ENCODE measurements at regions not wholly inside any gene's neighbourhood (a gene's known extent, or its start where the extent isn't known, plus 50 kb on each side); places are given as distances from the start of the nearest gene placed in this dataset.

DNA sequence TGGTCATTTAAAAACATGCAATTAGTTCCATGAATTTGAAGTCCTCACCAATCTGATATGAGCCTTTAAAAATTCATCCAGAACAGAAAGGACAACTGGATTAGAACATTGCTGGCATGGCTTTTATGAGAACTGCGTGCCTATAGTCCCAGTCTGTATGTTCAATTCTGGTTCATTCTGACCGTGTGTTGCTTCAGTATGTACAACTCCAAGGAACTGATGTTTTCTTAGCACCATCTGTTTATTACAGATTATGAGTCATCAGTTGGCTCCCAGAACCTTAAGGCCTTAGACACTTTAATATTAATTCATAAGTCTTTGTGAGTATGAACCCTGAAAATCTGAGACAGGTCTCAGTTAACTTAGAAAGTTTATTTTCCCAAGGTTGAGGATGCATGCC, 115.0 kb downstream of the CEP44 start:
- no peak overlapping the region for H3K27ac ChIP-seq
- TF ChIP-seq, protein P1, sequence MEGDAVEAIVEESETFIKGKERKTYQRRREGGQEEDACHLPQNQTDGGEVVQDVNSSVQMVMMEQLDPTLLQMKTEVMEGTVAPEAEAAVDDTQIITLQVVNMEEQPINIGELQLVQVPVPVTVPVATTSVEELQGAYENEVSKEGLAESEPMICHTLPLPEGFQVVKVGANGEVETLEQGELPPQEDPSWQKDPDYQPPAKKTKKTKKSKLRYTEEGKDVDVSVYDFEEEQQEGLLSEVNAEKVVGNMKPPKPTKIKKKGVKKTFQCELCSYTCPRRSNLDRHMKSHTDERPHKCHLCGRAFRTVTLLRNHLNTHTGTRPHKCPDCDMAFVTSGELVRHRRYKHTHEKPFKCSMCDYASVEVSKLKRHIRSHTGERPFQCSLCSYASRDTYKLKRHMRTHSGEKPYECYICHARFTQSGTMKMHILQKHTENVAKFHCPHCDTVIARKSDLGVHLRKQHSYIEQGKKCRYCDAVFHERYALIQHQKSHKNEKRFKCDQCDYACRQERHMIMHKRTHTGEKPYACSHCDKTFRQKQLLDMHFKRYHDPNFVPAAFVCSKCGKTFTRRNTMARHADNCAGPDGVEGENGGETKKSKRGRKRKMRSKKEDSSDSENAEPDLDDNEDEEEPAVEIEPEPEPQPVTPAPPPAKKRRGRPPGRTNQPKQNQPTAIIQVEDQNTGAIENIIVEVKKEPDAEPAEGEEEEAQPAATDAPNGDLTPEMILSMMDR (conservative IDR thresholded peaks at IDR 0.05): no peak

DNA sequence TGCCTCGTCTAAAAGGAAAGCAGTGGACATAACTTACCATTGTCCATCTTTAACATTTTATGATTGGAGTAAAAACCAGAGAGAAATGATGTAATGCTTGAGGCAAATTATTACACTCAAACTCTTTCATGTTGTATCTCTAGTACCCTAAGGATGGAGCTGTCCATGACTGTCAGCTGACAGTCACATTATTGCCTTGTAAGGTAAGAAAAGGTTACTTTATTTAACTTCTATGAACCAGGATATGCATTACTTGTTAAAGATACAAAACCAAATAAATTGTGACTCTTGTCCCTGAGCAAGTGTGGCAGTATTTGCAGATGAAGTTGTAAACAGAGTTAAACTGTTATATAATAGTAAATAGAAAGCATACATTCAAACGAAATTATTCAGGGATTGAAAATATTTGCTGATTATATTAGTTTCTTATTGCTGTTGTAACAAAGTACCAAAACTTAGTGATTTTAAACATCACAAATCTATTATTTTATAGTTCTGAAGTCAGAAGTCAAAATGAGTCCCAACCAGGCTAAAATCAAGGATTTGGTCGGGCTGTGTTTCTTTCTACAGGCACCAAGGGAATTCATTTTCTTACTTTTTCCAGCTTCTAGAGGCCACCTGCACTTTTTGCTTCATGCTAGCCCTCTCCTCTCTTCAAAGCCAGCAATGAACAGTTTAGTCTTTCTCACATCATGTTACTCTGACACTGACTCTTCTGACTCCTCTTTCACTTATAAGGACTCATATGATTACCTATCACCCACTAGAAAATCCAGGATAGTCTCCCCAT, 113.8 kb downstream of the CEP44 start:
- TF ChIP-seq, protein P1 (conservative IDR thresholded peaks at IDR 0.05): no peak
- no peak overlapping the region for H3K27ac ChIP-seq

DNA sequence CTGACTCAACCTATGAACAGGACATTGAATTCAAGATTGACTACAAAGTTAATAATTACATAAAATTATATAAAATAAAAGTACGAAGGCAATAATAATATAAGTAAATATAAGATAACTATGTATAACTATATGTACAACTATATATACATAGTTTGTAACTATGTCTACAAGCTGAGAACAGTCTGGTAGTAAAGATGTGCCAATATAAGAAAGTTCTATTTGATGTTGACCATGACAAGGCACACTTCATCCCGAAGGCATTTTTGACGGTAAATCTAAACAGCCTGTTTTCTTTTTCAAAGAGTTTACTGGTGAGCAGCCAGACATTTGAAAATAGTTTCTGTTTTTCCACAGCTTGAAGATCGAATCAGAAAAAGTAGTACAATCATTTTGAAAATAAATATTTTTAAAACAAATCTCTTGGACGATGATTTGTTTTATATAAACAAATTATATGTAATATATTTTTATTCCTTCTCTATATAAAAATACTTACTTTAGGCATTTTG, 112.9 kb downstream of the CEP44 start:
- TF ChIP-seq, protein P1 (conservative IDR thresholded peaks at IDR 0.05): no peak
- H3K27ac ChIP-seq: no peak overlapping the region

DNA sequence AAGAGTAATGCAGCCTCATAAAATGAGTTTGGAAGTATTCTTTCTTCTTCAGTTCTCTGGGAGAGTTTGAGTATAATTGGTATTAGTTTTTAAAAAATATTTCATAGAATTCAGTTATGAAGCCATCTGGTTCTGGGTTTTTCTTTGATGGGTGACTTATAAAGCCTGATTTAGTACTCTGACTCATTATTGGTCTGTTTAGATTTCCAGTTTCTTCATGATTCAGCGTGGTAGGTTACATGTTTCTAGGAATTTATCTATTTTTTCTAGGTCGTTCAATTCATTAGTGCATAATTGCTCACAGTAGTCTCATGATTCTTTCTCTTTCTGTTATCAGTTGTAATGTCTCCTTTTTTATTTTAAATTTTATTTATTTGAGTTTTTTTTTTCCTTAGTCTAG, 111.2 kb downstream of the CEP44 start:
- no peak overlapping the region for H3K27ac ChIP-seq
- TF ChIP-seq, protein P1 (conservative IDR thresholded peaks at IDR 0.05): no peak

DNA sequence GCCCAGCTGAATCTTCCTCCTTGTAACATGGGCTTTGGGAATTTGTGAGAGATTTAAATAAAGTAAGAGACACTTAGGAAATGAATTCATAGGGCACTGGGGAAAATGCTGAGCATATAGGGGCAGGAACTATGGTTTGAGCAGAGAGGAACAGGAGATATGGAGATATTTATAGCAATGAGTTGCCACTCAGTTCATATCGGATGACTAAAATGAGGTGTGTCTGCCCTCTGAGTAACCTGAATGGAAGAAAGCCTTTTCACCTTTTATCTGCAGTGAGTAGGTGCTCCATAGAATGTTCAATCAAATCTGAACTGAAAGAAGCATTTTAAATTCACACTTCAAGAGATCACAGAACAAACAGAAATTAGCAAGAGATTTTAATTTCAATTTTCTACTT, 105.7 kb downstream of the CEP44 start:
- TF ChIP-seq, protein P1 (conservative IDR thresholded peaks at IDR 0.05): no peak
- no peak overlapping the region for H3K27ac ChIP-seq

DNA sequence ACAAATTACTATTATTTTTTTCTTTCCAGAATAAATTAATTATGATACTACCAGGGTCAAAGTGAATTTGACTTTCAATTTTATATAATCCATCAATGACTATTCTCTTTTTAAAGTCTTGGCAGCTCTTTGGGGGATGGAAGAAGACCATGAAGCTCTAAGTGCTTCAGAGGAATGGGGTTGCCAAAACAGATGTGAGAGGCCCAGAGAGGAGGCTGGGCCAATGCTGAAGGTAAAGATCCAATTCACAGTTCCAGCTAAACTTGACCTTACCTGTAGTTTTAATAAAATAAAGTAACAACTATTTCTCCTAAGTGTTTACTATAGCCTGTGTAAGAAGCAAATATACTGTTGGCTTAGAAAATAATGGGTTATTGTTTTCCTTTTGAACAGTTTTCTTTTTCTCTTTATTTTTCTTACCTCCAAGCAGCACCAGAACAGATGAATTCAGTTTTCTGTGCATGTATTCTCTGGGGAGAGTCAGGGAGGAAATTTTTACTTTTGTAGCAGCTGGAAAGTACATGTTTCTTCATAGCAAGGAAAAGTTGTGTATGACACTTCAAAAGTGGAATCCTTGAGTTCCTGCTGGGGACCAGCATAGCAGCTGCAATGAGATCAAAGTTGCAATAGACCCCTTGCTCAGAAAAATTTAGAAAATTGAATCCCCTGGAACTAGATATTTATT, 104.9 kb downstream of the CEP44 start:
- TF ChIP-seq, protein P1 (conservative IDR thresholded peaks at IDR 0.05): no peak

DNA sequence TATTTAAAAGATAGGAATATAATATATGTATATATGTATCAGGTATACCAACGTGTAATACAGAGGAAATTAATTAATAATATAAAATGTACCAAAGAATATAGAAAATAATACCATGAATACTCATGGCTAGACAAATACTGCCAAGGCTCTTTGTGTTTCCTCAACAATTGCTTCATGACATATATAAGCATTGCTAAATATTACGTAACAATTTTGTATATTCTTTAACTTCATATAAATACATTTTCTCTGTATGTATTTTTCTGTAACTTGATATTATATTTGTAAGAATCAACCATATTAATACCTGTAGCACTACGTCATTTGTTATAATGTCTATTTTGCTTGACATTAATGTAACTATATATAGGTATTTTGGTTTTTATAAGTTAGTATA, 104.0 kb downstream of the CEP44 start:
- TF ChIP-seq, protein P1 (conservative IDR thresholded peaks at IDR 0.05): no peak
- no peak overlapping the region for H3K27ac ChIP-seq

More for the DNA sequence above, 104.9 kb downstream of the CEP44 start:
- H3K27ac ChIP-seq: no peak overlapping the region
